Suprapubic skin (tissue), 4 donors: ENCODE measurements at regions not wholly inside any gene's neighbourhood (a gene's known extent, or its start where the extent isn't known, plus 50 kb on each side); places are given as distances from the start of the nearest gene placed in this dataset.

Experiments used
- CTCF ChIP-seq, 2 donors: fragments of 200-600 bp in 1 of 2; fragments of 450-650 bp in 1 of 2; sonication (generic) in 1 of 2; IDR thresholded peaks; one replicate each; pipeline ENCODE4 v1.5.1; 2016 to 2019; ENCODE audit warnings: antibody characterized with exemption in 2 of 2, mild to moderate bottlenecking in 1 of 2, moderate library complexity in 1 of 2
- EP300 ChIP-seq: sonication (generic); formaldehyde crosslinking; IDR thresholded peaks from one replicate; pipeline ENCODE4 v1.6.1; 2017; ENCODE audit warnings: antibody characterized with exemption
- POLR2A ChIP-seq, 2 donors: fragments of 450-650 bp; IDR thresholded peaks; one replicate each; pipeline ENCODE4 v1.6.1; 2017; ENCODE audit warnings: antibody characterized with exemption in 2 of 2, mild to moderate bottlenecking in 2 of 2, moderate library complexity in 2 of 2
- POLR2AphosphoS5 ChIP-seq, 3 donors: sonication (generic); formaldehyde crosslinking; IDR thresholded peaks; one replicate each; pipeline ENCODE4 v1.6.1; 2017; ENCODE audit warnings: antibody characterized with exemption in 3 of 3

- TF ChIP-seq CTCF (IDR thresholded peaks at IDR 0.05) (no peak), POLR2AphosphoS5 (IDR thresholded peaks at IDR 0.05) (no peak), EP300 (no peak), POLR2A (IDR thresholded peaks at IDR 0.05) (no peak)
Measured at GRCh38 chr13:79185580-79185979, 220.5 kb downstream of the RBM26 start.
